PC-9 (cell line): ENCODE measurements at regions not wholly inside any gene's neighbourhood (a gene's known extent, or its start where the extent isn't known, plus 50 kb on each side); places are given as distances from the start of the nearest gene placed in this dataset.

Experiments used
- CTCF ChIP-seq: fragments of 200-600 bp; sonication (generic); conservative IDR thresholded peaks from 2 replicates; pipeline ENCODE4 v1.6.1; 2017; ENCODE audit warnings: mixed run types, antibody characterized with exemption, mild to moderate bottlenecking, moderate library complexity
- EZH2 ChIP-seq: fragments of 200-600 bp; sonication (generic); IDR thresholded peaks from 2 replicates; pipeline ENCODE4 v1.8.0; 2017; ENCODE audit warnings: antibody characterized with exemption, low read depth

DNA sequence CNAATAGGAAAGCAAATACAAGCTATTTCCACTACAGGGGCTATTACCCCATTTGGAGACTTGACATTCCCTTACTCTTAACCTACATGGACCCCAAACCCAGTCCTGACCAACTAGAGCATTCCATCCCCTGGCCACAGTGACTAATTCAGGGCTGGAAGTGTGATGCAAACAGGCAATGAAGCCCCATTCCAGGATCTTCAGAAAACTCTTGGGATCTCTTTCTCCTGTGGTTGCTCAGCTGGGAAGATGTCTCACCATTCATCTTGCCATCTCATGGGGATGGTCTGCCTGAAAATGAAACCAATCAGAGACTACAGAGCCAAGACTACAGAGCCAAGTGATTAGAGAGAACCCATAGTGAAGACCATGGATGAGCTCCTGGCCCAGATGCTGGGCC lies 206.2 kb downstream of the ZNF365 start:
- TF ChIP-seq CTCF (no peak), EZH2 (no peak)
